GM13977 (cell line): ENCODE measurements at regions not wholly inside any gene's neighbourhood (a gene's known extent, or its start where the extent isn't known, plus 50 kb on each side); places are given as distances from the start of the nearest gene placed in this dataset.

Experiments
- DNase-seq: peaks from one replicate; pipeline ENCODE4 v3.0.0; 2012; ENCODE audit warnings: low spot score
- CTCF ChIP-seq: IDR thresholded peaks from 2 replicates; pipeline ENCODE4 v1.5.1; 2012; ENCODE audit warnings: mild to moderate bottlenecking, control low read depth; ENCODE audit not compliant: insufficient read depth; ENCODE audit errors: extremely low read depth, missing control alignments
- in situ Hi-C: fragments of 300-500 bp; cut with MboI; formaldehyde crosslinking; loops from one replicate; pipeline ENCODE4 v1.12.0; 2022; ENCODE audit warnings: low sequenced_read_pairs, low pct_unique_long_range_greater_than_20kb, mixed read lengths, inconsistent platforms; ENCODE audit not compliant: unreplicated experiment

- TF ChIP-seq CTCF = no peak
- in situ Hi-C loops = no loop called here
- DNase-seq = no peak
Observed at GRCh38 chr4:10981096-10981495, 296.5 kb upstream of the CLNK start.

GRCh38 chr4:10979032-10979431 lies 294.5 kb upstream of the CLNK start:
- DNase-seq = no peak
- in situ Hi-C loops = no loop called here
- no peak for TF ChIP-seq CTCF

GRCh38 chr4:10977534-10977933 lies 293.0 kb upstream of the CLNK start:
- TF ChIP-seq CTCF = no peak
- in situ Hi-C loops = no loop called here
- peak; percentile 17 for DNase-seq

- in situ Hi-C loops = no loop called here
- no peak for TF ChIP-seq CTCF
- DNase-seq = no peak
Observed at GRCh38 chr4:10974371-10974770, 289.8 kb upstream of the CLNK start.

GRCh38 chr4:10973686-10974085 lies 289.1 kb upstream of the CLNK start:
- no peak for DNase-seq
- in situ Hi-C loops = no loop called here
- TF ChIP-seq CTCF = no peak

- no peak for TF ChIP-seq CTCF
- in situ Hi-C loops = no loop called here
- DNase-seq = no peak
Observed at GRCh38 chr4:10971800-10972401, 287.3 kb upstream of the CLNK start.

- no peak for DNase-seq
- no peak for TF ChIP-seq CTCF
- in situ Hi-C loops = no loop called here
Observed at GRCh38 chr4:10965196-10965595, 280.6 kb upstream of the CLNK start.
